SK-N-SH treated with all-trans-retinoic acid at 6 μM for 48 hours (cell line): ENCODE measurements at regions not wholly inside any gene's neighbourhood (a gene's known extent, or its start where the extent isn't known, plus 50 kb on each side); places are given as distances from the start of the nearest gene placed in this dataset.

ENCODE experiments used
- CSDC2 ChIP-seq: fragments of 250-450 bp; sonication (Bioruptor Pico); IDR thresholded peaks from 2 replicates; pipeline ENCODE4 v1.5.0; 2020; ENCODE audit warnings: mild to moderate bottlenecking, moderate library complexity
- GLIS3 ChIP-seq: fragments of 250-450 bp; sonication (Bioruptor Pico); IDR thresholded peaks from 2 replicates; pipeline ENCODE4 v1.5.0; 2020; ENCODE audit warnings: mild to moderate bottlenecking, moderate library complexity
- RARB ChIP-seq: fragments of 250-450 bp; sonication (Bioruptor Pico); IDR thresholded peaks from 2 replicates; pipeline ENCODE4 v1.8.0; 2021; ENCODE audit warnings: mild to moderate bottlenecking, moderate library complexity
- SNAI2 ChIP-seq: fragments of 250-450 bp; sonication (Bioruptor Pico); IDR thresholded peaks from 2 replicates; pipeline ENCODE4 v1.5.0; 2020; ENCODE audit warnings: mild to moderate bottlenecking, moderate library complexity
- TCF4 ChIP-seq: fragments of 250-450 bp; sonication (Bioruptor Pico); IDR thresholded peaks from 2 replicates; pipeline ENCODE4 v1.8.0; 2021; ENCODE audit warnings: mild to moderate bottlenecking, moderate library complexity, borderline replicate concordance
- ZFP3 ChIP-seq: fragments of 250-450 bp; sonication (Bioruptor Pico); IDR thresholded peaks from 2 replicates; pipeline ENCODE4 v1.5.0; 2020; ENCODE audit warnings: mild to moderate bottlenecking, moderate library complexity
- ZFP30 ChIP-seq: fragments of 450-650 bp; formaldehyde crosslinking; IDR thresholded peaks from 2 replicates; pipeline ENCODE4 v1.5.0; 2022; ENCODE audit warnings: mild to moderate bottlenecking, moderate library complexity
- ZNF565 ChIP-seq: fragments of 450-650 bp; formaldehyde crosslinking; conservative IDR thresholded peaks from 2 replicates; pipeline ENCODE4 v1.5.0; 2020; ENCODE audit warnings: low read depth, mild to moderate bottlenecking, moderate library complexity
- ZNF70 ChIP-seq: fragments of 450-650 bp; formaldehyde crosslinking; IDR thresholded peaks from 2 replicates; pipeline ENCODE4 v1.5.0; 2020; ENCODE audit warnings: mild to moderate bottlenecking, moderate library complexity
- TF ChIP-seq, protein P1 (sequence below): fragments of 250-450 bp; sonication (Bioruptor Pico); IDR thresholded peaks from 2 replicates; pipeline ENCODE4 v1.8.0; 2020; ENCODE audit warnings: mild to moderate bottlenecking, moderate library complexity, borderline replicate concordance
- TF ChIP-seq, protein P2 (sequence below): fragments of 250-450 bp; sonication (Bioruptor Pico); IDR thresholded peaks from 2 replicates; pipeline ENCODE4 v1.5.1; 2020; ENCODE audit warnings: low read depth, mild to moderate bottlenecking, moderate library complexity
- TF ChIP-seq, protein P3 (sequence below): fragments of 250-450 bp; sonication (Bioruptor Pico); IDR thresholded peaks from 2 replicates; pipeline ENCODE4 v1.5.1; 2021; ENCODE audit warnings: mild to moderate bottlenecking, moderate library complexity

DNA sequence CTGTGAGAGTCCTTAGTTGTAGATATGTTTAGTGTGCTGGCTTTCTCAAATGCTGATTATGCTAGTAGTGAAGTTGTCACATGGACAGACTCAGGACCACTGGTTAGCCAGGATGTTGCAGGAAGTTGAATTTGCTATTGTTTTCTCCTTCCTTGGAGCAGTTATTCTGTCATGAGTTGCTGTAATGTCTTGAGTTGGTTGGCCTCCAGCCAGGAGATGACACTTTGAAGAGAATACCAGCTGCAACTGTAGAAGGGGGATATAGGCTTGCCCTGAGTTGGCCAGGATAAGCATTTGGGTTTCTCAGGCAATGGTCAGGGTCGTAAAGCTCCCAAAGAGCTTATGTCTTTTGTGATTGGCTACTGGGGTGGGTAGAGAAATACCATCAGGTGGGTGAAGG, 206.7 kb downstream of the ZNF621 start:
- TF ChIP-seq RARB (CRISPR knock-in tag) = no peak
- TF ChIP-seq ZFP30 (CRISPR knock-in tag) = no peak
- TF ChIP-seq SNAI2 (CRISPR knock-in tag) = no peak
- TF ChIP-seq, protein P1, sequence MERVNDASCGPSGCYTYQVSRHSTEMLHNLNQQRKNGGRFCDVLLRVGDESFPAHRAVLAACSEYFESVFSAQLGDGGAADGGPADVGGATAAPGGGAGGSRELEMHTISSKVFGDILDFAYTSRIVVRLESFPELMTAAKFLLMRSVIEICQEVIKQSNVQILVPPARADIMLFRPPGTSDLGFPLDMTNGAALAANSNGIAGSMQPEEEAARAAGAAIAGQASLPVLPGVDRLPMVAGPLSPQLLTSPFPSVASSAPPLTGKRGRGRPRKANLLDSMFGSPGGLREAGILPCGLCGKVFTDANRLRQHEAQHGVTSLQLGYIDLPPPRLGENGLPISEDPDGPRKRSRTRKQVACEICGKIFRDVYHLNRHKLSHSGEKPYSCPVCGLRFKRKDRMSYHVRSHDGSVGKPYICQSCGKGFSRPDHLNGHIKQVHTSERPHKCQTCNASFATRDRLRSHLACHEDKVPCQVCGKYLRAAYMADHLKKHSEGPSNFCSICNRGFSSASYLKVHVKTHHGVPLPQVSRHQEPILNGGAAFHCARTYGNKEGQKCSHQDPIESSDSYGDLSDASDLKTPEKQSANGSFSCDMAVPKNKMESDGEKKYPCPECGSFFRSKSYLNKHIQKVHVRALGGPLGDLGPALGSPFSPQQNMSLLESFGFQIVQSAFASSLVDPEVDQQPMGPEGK (CRISPR knock-in tag) = no peak
- TF ChIP-seq ZNF70 (CRISPR knock-in tag) = no peak
- TF ChIP-seq, protein P2, sequence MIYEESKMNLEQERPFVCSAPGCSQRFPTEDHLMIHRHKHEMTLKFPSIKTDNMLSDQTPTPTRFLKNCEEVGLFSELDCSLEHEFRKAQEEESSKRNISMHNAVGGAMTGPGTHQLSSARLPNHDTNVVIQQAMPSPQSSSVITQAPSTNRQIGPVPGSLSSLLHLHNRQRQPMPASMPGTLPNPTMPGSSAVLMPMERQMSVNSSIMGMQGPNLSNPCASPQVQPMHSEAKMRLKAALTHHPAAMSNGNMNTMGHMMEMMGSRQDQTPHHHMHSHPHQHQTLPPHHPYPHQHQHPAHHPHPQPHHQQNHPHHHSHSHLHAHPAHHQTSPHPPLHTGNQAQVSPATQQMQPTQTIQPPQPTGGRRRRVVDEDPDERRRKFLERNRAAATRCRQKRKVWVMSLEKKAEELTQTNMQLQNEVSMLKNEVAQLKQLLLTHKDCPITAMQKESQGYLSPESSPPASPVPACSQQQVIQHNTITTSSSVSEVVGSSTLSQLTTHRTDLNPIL (CRISPR knock-in tag) = no peak
- TF ChIP-seq ZFP3 (CRISPR knock-in tag) = no peak
- TF ChIP-seq ZNF565 (CRISPR knock-in tag) = no peak
- no peak for TF ChIP-seq CSDC2 (CRISPR knock-in tag)
- no peak for TF ChIP-seq TCF4
- TF ChIP-seq, protein P3, sequence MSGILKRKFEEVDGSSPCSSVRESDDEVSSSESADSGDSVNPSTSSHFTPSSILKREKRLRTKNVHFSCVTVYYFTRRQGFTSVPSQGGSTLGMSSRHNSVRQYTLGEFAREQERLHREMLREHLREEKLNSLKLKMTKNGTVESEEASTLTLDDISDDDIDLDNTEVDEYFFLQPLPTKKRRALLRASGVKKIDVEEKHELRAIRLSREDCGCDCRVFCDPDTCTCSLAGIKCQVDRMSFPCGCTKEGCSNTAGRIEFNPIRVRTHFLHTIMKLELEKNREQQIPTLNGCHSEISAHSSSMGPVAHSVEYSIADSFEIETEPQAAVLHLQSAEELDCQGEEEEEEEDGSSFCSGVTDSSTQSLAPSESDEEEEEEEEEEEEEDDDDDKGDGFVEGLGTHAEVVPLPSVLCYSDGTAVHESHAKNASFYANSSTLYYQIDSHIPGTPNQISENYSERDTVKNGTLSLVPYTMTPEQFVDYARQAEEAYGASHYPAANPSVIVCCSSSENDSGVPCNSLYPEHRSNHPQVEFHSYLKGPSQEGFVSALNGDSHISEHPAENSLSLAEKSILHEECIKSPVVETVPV (CRISPR knock-in tag) = no peak
- no peak for TF ChIP-seq GLIS3 (CRISPR knock-in tag)
